ENCODE measurements at regions not wholly inside any gene's neighbourhood (a gene's known extent, or its start where the extent isn't known, plus 50 kb on each side); places are given as distances from the start of the nearest gene placed in this dataset.

DNA sequence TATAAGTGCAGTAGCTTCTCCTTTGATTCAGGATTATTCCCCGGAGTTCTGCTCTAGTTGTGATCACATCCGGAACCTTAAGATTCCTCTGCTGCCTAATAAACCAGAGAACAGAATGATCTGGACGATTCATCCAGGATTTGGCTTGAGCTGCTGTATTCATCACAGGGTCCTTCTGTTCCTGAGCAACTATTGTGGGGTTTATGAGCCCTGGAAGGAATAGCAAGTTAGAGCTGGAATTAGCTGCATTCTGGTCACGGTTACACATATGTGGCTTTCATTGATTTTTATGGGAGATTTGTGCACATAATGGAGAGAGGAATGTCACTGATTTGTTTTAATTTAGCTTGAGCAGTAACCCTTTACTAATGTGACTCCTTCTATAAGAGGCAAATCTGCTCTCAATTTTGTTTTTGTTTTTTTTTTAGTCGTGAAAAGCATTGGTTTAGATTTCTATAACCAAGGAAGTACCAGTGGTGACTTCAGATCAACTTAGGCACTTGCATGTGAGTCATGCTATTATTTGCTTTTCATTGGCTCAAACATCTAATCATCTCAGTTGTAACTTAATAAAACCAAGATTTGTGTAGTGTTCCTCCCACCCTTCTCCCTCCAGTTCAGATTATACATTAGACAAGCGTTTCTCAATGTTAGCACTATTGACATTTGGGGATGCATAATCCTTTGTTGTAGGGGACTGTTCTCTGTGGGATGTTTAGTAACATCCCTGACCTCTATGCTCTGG, 148.5 kb downstream of the OTOL1 start:
- TF ChIP-seq, protein P1, sequence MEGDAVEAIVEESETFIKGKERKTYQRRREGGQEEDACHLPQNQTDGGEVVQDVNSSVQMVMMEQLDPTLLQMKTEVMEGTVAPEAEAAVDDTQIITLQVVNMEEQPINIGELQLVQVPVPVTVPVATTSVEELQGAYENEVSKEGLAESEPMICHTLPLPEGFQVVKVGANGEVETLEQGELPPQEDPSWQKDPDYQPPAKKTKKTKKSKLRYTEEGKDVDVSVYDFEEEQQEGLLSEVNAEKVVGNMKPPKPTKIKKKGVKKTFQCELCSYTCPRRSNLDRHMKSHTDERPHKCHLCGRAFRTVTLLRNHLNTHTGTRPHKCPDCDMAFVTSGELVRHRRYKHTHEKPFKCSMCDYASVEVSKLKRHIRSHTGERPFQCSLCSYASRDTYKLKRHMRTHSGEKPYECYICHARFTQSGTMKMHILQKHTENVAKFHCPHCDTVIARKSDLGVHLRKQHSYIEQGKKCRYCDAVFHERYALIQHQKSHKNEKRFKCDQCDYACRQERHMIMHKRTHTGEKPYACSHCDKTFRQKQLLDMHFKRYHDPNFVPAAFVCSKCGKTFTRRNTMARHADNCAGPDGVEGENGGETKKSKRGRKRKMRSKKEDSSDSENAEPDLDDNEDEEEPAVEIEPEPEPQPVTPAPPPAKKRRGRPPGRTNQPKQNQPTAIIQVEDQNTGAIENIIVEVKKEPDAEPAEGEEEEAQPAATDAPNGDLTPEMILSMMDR (conservative IDR thresholded peaks at IDR 0.05; ENCODE audit: low read length), result no peak
- no peak for TF ChIP-seq EZH2phosphoT487 (IDR thresholded peaks at IDR 0.05; ENCODE audit: borderline replicate concordance, low read depth, low read length)

Measured in OCI-LY7 (cell line).